ENCODE measurements at regions not wholly inside any gene's neighbourhood (a gene's known extent, or its start where the extent isn't known, plus 50 kb on each side); places are given as distances from the start of the nearest gene placed in this dataset.

DNA sequence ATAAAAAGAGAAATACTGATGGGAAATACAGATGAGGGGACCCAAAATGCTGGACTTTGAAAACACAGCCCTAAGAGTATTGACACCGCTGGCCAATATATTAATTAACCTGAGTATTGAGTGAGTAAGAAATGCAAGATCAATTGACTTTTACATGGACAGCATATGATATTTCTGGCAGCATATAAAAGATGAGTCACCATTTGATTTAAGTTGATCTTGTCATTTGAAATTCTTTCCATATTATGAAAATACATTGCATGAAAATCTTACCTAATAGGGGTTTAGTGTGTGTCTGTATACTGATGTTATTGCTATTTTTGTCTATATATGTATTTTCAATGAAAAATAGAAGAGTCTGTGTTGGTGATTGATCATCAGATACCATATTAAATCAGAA lies 619.6 kb downstream of the KCTD12 start:
- H4K20me1 ChIP-seq (ENCODE audit: control insufficient read depth, insufficient read depth, insufficient read length) = no peaks in the 10 kb centered on the region
- Mint-ChIP-seq H3K27me3 (ENCODE audit: low read depth) (no peaks in the 10 kb centered on the region), H3K4me3 (no peak overlapping the region), H3K27ac (no peak overlapping the region), H3K36me3 (ENCODE audit: insufficient read depth in 1 of 3, low read depth in 3 of 3) (no peaks in the 10 kb centered on the region), H3K9me3 (peaks cover 5 to 10% of the 10 kb centered on the region in 2 experiments; a peak in 4 of 5 replicates), H3K4me1 (no peaks in the 10 kb centered on the region)
- H3K14ac ChIP-seq (ENCODE audit: insufficient read depth, low read length) = no peak overlapping the region
- H3K56ac ChIP-seq (ENCODE audit: insufficient read length, low read depth, low read length) = no peak overlapping the region
- H2BK15ac ChIP-seq (ENCODE audit: low read depth, low read length) = no peak overlapping the region
- H2BK12ac ChIP-seq (ENCODE audit: insufficient read length, low read depth, low read length) = no peak overlapping the region
- no peak overlapping the region for H4K5ac ChIP-seq (ENCODE audit: insufficient read length, low read depth, low read length)
- no peak overlapping the region for H3K18ac ChIP-seq (ENCODE audit: insufficient read length, low read depth, low read length)
- H3K9ac ChIP-seq (ENCODE audit: extremely low read depth, insufficient read length, low read length) = no peak overlapping the region
- H3K4ac ChIP-seq (ENCODE audit: low read depth, low read length) = no peak overlapping the region
- TF ChIP-seq, protein P1, sequence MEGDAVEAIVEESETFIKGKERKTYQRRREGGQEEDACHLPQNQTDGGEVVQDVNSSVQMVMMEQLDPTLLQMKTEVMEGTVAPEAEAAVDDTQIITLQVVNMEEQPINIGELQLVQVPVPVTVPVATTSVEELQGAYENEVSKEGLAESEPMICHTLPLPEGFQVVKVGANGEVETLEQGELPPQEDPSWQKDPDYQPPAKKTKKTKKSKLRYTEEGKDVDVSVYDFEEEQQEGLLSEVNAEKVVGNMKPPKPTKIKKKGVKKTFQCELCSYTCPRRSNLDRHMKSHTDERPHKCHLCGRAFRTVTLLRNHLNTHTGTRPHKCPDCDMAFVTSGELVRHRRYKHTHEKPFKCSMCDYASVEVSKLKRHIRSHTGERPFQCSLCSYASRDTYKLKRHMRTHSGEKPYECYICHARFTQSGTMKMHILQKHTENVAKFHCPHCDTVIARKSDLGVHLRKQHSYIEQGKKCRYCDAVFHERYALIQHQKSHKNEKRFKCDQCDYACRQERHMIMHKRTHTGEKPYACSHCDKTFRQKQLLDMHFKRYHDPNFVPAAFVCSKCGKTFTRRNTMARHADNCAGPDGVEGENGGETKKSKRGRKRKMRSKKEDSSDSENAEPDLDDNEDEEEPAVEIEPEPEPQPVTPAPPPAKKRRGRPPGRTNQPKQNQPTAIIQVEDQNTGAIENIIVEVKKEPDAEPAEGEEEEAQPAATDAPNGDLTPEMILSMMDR (conservative IDR thresholded peaks at IDR 0.05) = no peak
- no peak overlapping the region for H3K23ac ChIP-seq (ENCODE audit: insufficient read length, low read depth, low read length)
- no peaks in the 10 kb centered on the region for H3K79me1 ChIP-seq (ENCODE audit: insufficient read depth, low read depth, low read length, poor library complexity, severe bottlenecking)
- H3K4me1 ChIP-seq (ENCODE audit: insufficient read depth, low read length) = no peaks in the 10 kb centered on the region
- H2BK120ac ChIP-seq (ENCODE audit: low read depth, low read length, poor library complexity, severe bottlenecking) = no peak overlapping the region
- H3K27ac ChIP-seq (ENCODE audit: insufficient read length, low read depth, low read length) = no peak overlapping the region
- no peaks in the 10 kb centered on the region; the same call in 1 of the 2 replicates for H3K27me3 ChIP-seq (ENCODE audit: insufficient read depth, low read length)
- WGBS (ENCODE audit: extremely low coverage, insufficient read length, low lambda C conversion rate) = no CpG with 5 or more reads among the region's 1 CpG
- no peak overlapping the region for H2AFZ ChIP-seq (ENCODE audit: low read length)
- no peaks in the 10 kb centered on the region for H3K9me3 ChIP-seq (ENCODE audit: control insufficient read depth, low read depth, low read length)
- no peak overlapping the region for H3T11ph ChIP-seq (ENCODE audit: low read length)
- no peak for DNase-seq
- H4K91ac ChIP-seq (ENCODE audit: insufficient read length, low read depth, low read length) = no peak overlapping the region
- H3K23me2 ChIP-seq (ENCODE audit: insufficient read length, low read depth, low read length, poor library complexity, severe bottlenecking) = no peaks in the 10 kb centered on the region
- no peak overlapping the region for H2BK5ac ChIP-seq (ENCODE audit: insufficient read length, low read length)
- no peak overlapping the region for H4K8ac ChIP-seq (replicated peaks; ENCODE audit: insufficient read length, low read depth, low read length)
- no peak overlapping the region for H2AK5ac ChIP-seq (ENCODE audit: insufficient read length, low read length)
- no peaks in the 10 kb centered on the region for H3K79me2 ChIP-seq (ENCODE audit: insufficient read depth, low read length)
- H3K4me2 ChIP-seq (ENCODE audit: insufficient read depth, insufficient read length, low read length) = no peak overlapping the region
- H2BK20ac ChIP-seq (ENCODE audit: low read depth, low read length, poor library complexity, severe bottlenecking) = no peak overlapping the region
